ENCODE measurements at regions not wholly inside any gene's neighbourhood (a gene's known extent, or its start where the extent isn't known, plus 50 kb on each side); places are given as distances from the start of the nearest gene placed in this dataset.

- TF ChIP-seq, protein P1, sequence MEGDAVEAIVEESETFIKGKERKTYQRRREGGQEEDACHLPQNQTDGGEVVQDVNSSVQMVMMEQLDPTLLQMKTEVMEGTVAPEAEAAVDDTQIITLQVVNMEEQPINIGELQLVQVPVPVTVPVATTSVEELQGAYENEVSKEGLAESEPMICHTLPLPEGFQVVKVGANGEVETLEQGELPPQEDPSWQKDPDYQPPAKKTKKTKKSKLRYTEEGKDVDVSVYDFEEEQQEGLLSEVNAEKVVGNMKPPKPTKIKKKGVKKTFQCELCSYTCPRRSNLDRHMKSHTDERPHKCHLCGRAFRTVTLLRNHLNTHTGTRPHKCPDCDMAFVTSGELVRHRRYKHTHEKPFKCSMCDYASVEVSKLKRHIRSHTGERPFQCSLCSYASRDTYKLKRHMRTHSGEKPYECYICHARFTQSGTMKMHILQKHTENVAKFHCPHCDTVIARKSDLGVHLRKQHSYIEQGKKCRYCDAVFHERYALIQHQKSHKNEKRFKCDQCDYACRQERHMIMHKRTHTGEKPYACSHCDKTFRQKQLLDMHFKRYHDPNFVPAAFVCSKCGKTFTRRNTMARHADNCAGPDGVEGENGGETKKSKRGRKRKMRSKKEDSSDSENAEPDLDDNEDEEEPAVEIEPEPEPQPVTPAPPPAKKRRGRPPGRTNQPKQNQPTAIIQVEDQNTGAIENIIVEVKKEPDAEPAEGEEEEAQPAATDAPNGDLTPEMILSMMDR (IDR thresholded peaks at IDR 0.05) = no peak
- no peak for TF ChIP-seq POLR2A (IDR thresholded peaks at IDR 0.05)
Observed at GRCh38 chr4:36990128-36990872, 254.2 kb upstream of the NWD2 start.
